OCI-LY3 (cell line): ENCODE measurements at regions not wholly inside any gene's neighbourhood (a gene's known extent, or its start where the extent isn't known, plus 50 kb on each side); places are given as distances from the start of the nearest gene placed in this dataset.
A peak's percentile ranks its signal among the peaks of the same experiment; 100 is the strongest.
"Not testable (repeated sequence)": the region's sequence is repeated elsewhere in the genome, so short reads cannot be mapped to it uniquely, and the experiment has no call there.

Source experiments
- H2AFZ ChIP-seq: fragments of 200-600, 300-600 bp; shearing (Covaris generic); 2 replicates; pipeline ENCODE4 v1.6.0; 2014; ENCODE audit warnings: antibody characterized with exemption, low read depth, low read length
- H3K27ac ChIP-seq: fragments of 200-600, 300-600 bp; sonication (generic); 2 replicates; pipeline ENCODE4 v1.5.1; 2014; ENCODE audit warnings: mild to moderate bottlenecking, low read length, moderate library complexity, mixed read lengths
- H3K27me3 ChIP-seq: fragments of 200-600, 300-600 bp; sonication (generic); 2 replicates; pipeline ENCODE4 v1.6.1; 2014; ENCODE audit warnings: low read depth, low read length, mixed read lengths
- H3K36me3 ChIP-seq: fragments of 200-600, 300-600 bp; sonication (generic); replicated peaks from 2 replicates; pipeline ENCODE3; 2014; ENCODE audit warnings: low read depth, low read length, mixed read lengths
- H3K4me1 ChIP-seq: fragments of 300-600, 200-600 bp; sonication (generic); 2 replicates; pipeline ENCODE4 v1.6.1; 2014; ENCODE audit warnings: low read length, mixed read lengths
- H3K4me2 ChIP-seq: fragments of 200-600, 300-600 bp; sonication (generic); 2 replicates; pipeline ENCODE4 v1.6.1; 2014; ENCODE audit warnings: low read length, mixed read lengths
- H3K4me3 ChIP-seq: fragments of 300-600, 200-600 bp; sonication (generic); 2 replicates; pipeline ENCODE4 v1.5.1; 2014; ENCODE audit warnings: antibody characterized with exemption, mild to moderate bottlenecking, low read length, moderate library complexity
- H3K79me2 ChIP-seq: fragments of 300-600, 200-600 bp; shearing (Covaris generic); 2 replicates; pipeline ENCODE4 v1.6.1; 2014; ENCODE audit warnings: mild to moderate bottlenecking, low read length, mixed read lengths
- H3K9ac ChIP-seq: fragments of 300-600, 200-600 bp; shearing (Covaris generic); 2 replicates; pipeline ENCODE4 v1.6.0; 2014; ENCODE audit warnings: mild to moderate bottlenecking, low read length, moderate library complexity
- H3K9me3 ChIP-seq: fragments of 200-600, 300-600 bp; shearing (Covaris generic); 2 replicates; pipeline ENCODE4 v1.6.1; 2014; ENCODE audit warnings: low read length, mixed read lengths; ENCODE audit not compliant: insufficient read depth
- H4K20me1 ChIP-seq: fragments of 200-600, 300-600 bp; sonication (generic); 2 replicates; pipeline ENCODE4 v1.6.1; 2016; ENCODE audit warnings: low read length, mixed read lengths; ENCODE audit not compliant: insufficient read depth
- EZH2phosphoT487 ChIP-seq: fragments of 200-600 bp; shearing (Covaris generic); IDR thresholded peaks from 2 replicates; pipeline ENCODE4 v1.6.1; 2018; ENCODE audit warnings: antibody characterized with exemption, mixed run types, low read depth
- TF ChIP-seq, protein P1 (sequence below): fragments of 200-600, 300-600 bp; sonication (generic); IDR thresholded peaks from 2 replicates; pipeline ENCODE4 v1.5.1; 2014; ENCODE audit warnings: antibody characterized with exemption, low read length, low read depth

DNA sequence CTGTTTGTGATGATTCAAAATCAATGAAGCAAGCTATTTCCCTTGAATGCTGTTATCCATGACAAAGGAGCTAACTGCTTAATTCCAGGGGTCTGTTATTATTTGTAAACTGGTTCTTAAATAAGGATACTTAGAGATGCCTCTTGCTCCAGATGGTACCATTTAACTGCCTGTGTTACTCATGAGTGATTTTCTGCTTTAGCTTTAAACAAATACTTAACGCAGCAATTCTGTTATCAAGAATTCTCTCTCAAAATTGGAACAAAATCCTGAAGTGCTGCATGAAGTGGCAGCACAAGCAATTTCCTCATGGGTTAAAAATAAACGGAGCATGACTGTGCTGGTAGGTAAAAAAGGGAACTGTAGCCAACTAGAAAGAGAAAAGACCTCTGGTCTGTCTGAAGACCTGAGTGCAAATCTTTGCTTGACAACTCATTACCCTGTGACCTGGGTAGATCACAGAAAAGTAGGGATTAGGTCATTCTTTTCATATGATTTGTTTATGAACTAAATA lies 62.5 kb upstream of the GBE1 start:
- Histone ChIP-seq H3K36me3 (no peaks in the 10 kb centered on the region), H3K9ac (no peak overlapping the region; the same call in 1 of the 2 replicates), H2AFZ (no peak overlapping the region), H3K4me1 (peaks cover 16% of the 10 kb centered on the region), H3K4me3 (no peak overlapping the region), H3K79me2 (no peaks in the 10 kb centered on the region), H4K20me1 (no peaks in the 10 kb centered on the region), H3K27me3 (no peaks in the 10 kb centered on the region), H3K27ac (peak overlapping the region; percentile 9; the same call in 1 of the 2 replicates), H3K4me2 (peak overlapping the region; percentile 55), H3K9me3 (no peaks in the 10 kb centered on the region)
- TF ChIP-seq EZH2phosphoT487: no peak
- TF ChIP-seq, protein P1, sequence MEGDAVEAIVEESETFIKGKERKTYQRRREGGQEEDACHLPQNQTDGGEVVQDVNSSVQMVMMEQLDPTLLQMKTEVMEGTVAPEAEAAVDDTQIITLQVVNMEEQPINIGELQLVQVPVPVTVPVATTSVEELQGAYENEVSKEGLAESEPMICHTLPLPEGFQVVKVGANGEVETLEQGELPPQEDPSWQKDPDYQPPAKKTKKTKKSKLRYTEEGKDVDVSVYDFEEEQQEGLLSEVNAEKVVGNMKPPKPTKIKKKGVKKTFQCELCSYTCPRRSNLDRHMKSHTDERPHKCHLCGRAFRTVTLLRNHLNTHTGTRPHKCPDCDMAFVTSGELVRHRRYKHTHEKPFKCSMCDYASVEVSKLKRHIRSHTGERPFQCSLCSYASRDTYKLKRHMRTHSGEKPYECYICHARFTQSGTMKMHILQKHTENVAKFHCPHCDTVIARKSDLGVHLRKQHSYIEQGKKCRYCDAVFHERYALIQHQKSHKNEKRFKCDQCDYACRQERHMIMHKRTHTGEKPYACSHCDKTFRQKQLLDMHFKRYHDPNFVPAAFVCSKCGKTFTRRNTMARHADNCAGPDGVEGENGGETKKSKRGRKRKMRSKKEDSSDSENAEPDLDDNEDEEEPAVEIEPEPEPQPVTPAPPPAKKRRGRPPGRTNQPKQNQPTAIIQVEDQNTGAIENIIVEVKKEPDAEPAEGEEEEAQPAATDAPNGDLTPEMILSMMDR: no peak

DNA sequence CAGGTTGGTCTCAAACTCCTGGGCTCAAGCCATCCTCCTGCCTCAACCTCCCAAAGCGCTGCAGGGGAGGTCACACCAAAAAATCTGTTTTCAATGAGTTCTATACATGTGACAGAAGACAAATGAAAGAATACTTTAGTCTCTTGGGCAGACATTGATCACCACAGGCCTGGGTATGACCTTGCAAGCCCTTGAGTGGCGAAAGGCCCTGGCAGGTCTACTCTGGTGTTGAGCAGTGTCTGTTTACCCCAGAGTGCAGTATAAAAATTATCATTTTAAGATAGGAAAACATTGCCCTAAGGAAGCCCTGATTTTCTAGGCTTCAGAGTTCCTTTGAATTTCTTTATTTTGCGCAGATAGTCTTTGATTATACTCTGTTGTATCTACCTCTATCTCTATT lies 61.6 kb upstream of the GBE1 start:
- peaks cover 16% of the 10 kb centered on the region for H3K4me1 ChIP-seq
- H3K27me3 ChIP-seq: no peaks in the 10 kb centered on the region
- no peak overlapping the region for H3K27ac ChIP-seq
- no peak overlapping the region for H3K4me3 ChIP-seq
- H2AFZ ChIP-seq: no peak overlapping the region
- H3K36me3 ChIP-seq: peaks cover 2% of the 10 kb centered on the region
- peaks cover 2% of the 10 kb centered on the region; the same call in 1 of the 2 replicates for H3K9me3 ChIP-seq
- no peaks in the 10 kb centered on the region for H3K79me2 ChIP-seq
- H3K9ac ChIP-seq: no peak overlapping the region
- TF ChIP-seq EZH2phosphoT487: no peak
- TF ChIP-seq, protein P1: no peak
- H3K4me2 ChIP-seq: no peak overlapping the region
- H4K20me1 ChIP-seq: no peaks in the 10 kb centered on the region

GRCh38 chr3:81816473-81817250 lies 55.2 kb upstream of the GBE1 start:
- TF ChIP-seq, protein P1: no peak
- TF ChIP-seq EZH2phosphoT487: no peak
- H3K4me1 ChIP-seq: peaks cover 25% of the 10 kb centered on the region
- H3K9ac ChIP-seq: peak overlapping the region; percentile 49; the same call in 1 of the 2 replicates
- peak overlapping the region; percentile 69 for H3K27ac ChIP-seq
- peaks cover 5% of the 10 kb centered on the region for H3K36me3 ChIP-seq
- H3K4me2 ChIP-seq: peak overlapping the region; percentile 77
- no peaks in the 10 kb centered on the region for H4K20me1 ChIP-seq
- no peaks in the 10 kb centered on the region for H3K27me3 ChIP-seq
- H3K4me3 ChIP-seq: peak overlapping the region; percentile 55
- no peaks in the 10 kb centered on the region for H3K79me2 ChIP-seq
- H3K9me3 ChIP-seq: peaks cover 3% of the 10 kb centered on the region; the same call in 1 of the 2 replicates
- H2AFZ ChIP-seq: peak overlapping the region; percentile 77

GRCh38 chr3:81812098-81812497 lies 50.7 kb upstream of the GBE1 start:
- H3K4me1 ChIP-seq: peaks cover 16% of the 10 kb centered on the region
- H3K4me3 ChIP-seq, H3K27ac ChIP-seq, H3K36me3 ChIP-seq, H3K27me3 ChIP-seq, H3K9ac ChIP-seq, H3K4me2 ChIP-seq, H4K20me1 ChIP-seq, H2AFZ ChIP-seq, H3K9me3 ChIP-seq, H3K79me2 ChIP-seq: not testable (repeated sequence)
